SJCRH30 (cell line): ENCODE measurements at regions not wholly inside any gene's neighbourhood (a gene's known extent, or its start where the extent isn't known, plus 50 kb on each side); places are given as distances from the start of the nearest gene placed in this dataset.

Experiments used
- DNase-seq, 2 experiments: peaks; one replicate each; pipeline ENCODE4 v3.0.0-alpha.2; 2015 to 2020
- H3K27ac ChIP-seq: fragments of 250-450 bp; sonication (Bioruptor Pico); 2 replicates; pipeline ENCODE4 v1.5.1; 2020; ENCODE audit warnings: mild to moderate bottlenecking, moderate library complexity
- H3K27me3 ChIP-seq: fragments of 250-450 bp; sonication (Bioruptor Pico); 2 replicates; pipeline ENCODE4 v1.5.1; 2020; ENCODE audit warnings: mild to moderate bottlenecking, moderate library complexity
- H3K36me3 ChIP-seq: fragments of 250-450 bp; sonication (Bioruptor Pico); 2 replicates; pipeline ENCODE4 v1.5.1; 2020; ENCODE audit warnings: mild to moderate bottlenecking, moderate library complexity
- H3K4me1 ChIP-seq: fragments of 250-450 bp; sonication (Bioruptor Pico); 2 replicates; pipeline ENCODE4 v1.5.1; 2020; ENCODE audit warnings: mild to moderate bottlenecking, moderate library complexity
- H3K4me3 ChIP-seq: fragments of 250-450 bp; sonication (Bioruptor Pico); 2 replicates; pipeline ENCODE4 v1.5.1; 2020; ENCODE audit warnings: mild to moderate bottlenecking, moderate library complexity
- H3K9me3 ChIP-seq: fragments of 250-450 bp; sonication (Bioruptor Pico); replicated peaks from 2 replicates; pipeline ENCODE4 v1.5.1; 2020; ENCODE audit warnings: mild to moderate bottlenecking, moderate library complexity

DNA sequence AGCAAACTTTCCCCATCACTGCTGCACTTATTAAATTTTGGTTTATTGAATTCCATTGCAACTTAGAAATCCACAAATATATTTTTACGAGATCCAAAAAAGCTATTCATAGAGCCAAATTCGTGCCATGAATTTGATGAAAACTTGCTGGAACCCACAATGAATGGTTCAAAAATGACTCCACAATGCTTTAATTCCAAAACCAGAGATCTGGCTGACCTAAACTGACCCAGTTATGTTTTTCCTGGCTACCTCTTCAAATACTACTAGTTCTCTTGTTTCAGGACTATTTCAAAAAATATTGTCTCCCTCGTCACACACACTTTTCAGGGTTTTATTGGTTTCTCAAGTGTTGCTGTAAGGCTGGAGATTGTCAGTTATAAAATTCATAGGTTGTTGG is 474.8 kb downstream of the PDGFC start:
- no peaks in the 10 kb centered on the region for H3K9me3 ChIP-seq
- no peaks in the 10 kb centered on the region for H3K36me3 ChIP-seq
- H3K27ac ChIP-seq: no peak overlapping the region
- H3K4me1 ChIP-seq: no peaks in the 10 kb centered on the region
- H3K4me3 ChIP-seq: no peak overlapping the region
- DNase-seq: no peak
- H3K27me3 ChIP-seq: no peaks in the 10 kb centered on the region

DNA sequence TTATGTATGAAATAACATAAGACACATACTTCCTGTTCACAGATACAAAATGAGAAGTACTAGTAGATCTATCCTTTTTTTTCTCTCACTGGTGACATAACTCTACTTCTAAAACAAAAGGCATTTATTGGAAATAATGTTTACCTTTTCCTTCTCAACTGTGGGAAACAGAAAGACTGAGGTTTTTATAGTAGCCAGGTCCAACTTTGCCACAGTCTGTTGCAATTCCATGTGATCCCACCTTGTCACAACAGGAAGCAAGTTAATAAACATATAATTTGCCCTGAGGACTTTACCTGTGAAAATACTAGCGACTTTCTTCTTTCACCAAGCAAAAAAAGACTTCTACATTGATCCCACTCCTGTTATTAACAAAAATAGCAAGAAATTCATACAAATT is 475.8 kb downstream of the PDGFC start:
- Histone ChIP-seq H3K4me1 (no peaks in the 10 kb centered on the region), H3K4me3 (no peak overlapping the region), H3K36me3 (no peaks in the 10 kb centered on the region), H3K27me3 (no peaks in the 10 kb centered on the region), H3K27ac (no peak overlapping the region), H3K9me3 (no peaks in the 10 kb centered on the region)
- DNase-seq: no peak

DNA sequence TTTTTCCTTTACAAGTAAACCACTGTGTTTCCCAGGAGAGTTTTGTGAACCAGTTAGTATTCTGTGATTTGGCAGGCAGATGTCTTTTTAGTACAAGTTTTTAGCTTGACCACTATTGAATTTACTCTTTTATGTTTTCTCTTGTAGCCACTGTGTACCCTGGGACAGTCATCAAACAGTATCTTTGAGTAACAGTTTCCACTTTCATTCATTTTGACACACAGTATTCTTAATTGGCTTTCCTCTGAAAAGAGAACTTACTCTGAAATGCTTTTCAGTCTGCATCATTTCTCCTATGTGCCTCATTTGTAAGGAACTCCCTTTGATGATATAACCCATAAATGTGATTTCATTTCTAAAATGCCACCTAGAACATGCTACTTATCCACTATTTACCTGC is 476.5 kb downstream of the PDGFC start:
- Histone ChIP-seq H3K36me3 (no peaks in the 10 kb centered on the region), H3K4me1 (no peaks in the 10 kb centered on the region), H3K9me3 (no peaks in the 10 kb centered on the region), H3K27ac (no peak overlapping the region), H3K4me3 (no peak overlapping the region), H3K27me3 (no peaks in the 10 kb centered on the region)
- DNase-seq: no peak

DNA sequence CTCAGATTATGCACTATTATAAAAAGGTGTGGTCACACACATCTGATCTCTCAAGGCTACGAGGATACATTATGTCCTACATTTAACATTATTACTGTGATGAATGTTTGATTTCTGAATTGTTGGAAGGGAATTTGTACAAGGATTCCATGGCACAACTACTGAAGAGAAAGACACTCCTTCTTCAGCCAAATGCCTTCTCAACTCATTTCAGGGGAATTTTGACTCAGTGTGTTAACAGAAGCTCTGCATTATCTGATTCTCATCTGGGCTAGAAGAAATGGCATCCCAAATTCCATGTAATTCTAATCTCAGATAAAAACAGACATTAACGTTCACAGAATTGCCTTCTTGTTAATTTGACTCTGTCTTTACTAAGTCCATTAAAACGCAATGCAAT is 477.7 kb downstream of the PDGFC start:
- DNase-seq: no peak
- H3K27me3 ChIP-seq: no peaks in the 10 kb centered on the region
- no peaks in the 10 kb centered on the region for H3K4me1 ChIP-seq
- no peak overlapping the region for H3K27ac ChIP-seq
- no peak overlapping the region for H3K4me3 ChIP-seq
- no peaks in the 10 kb centered on the region for H3K36me3 ChIP-seq
- H3K9me3 ChIP-seq: no peaks in the 10 kb centered on the region

DNA sequence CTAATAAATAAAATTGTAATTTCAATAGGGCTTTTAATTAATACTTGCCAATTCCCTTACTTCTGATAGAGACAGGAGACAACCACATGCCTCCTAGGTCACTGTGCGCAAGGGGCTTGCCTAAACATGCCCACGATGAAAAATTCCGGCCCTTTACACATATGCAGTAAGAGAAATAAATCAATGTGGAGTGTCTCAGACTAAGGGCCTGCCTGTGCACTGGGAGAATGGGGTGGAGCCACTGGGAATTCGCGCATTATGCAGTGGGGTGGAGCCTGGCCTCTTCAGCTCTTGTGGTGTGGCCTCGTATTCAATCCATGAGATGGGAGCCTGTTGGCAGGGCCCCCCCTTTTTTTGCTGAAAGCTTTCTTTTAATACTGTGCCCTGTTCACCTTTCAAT is 484.5 kb downstream of the PDGFC start:
- no peaks in the 10 kb centered on the region for H3K27me3 ChIP-seq
- no peak for DNase-seq
- H3K27ac ChIP-seq: no peak overlapping the region
- H3K4me3 ChIP-seq: no peak overlapping the region
- H3K9me3 ChIP-seq: no peaks in the 10 kb centered on the region
- no peaks in the 10 kb centered on the region for H3K4me1 ChIP-seq
- no peaks in the 10 kb centered on the region for H3K36me3 ChIP-seq

DNA sequence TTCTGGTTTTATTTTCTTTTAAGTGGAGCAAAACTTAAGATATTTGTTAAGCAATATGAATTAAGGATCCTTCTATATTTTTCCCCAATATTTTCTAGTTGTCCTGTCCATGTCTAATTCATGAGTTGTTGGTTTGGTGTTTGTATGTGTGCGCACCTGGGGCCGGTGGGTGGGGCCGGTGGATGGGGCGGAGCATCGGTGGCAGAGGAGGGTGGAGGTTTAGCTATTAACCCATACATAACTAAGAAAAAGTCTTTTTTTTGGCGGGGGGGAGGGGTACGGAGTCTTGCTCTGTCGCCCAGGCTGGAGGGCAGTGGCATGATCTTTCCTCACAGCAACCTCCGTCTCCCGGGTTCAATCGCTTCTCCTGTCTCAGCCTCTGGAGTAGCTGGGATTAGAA is 489.8 kb downstream of the PDGFC start:
- Histone ChIP-seq H3K27ac (no peak overlapping the region), H3K27me3 (no peaks in the 10 kb centered on the region), H3K4me1 (peaks cover under 1% of the 10 kb centered on the region; the same call in 1 of the 2 replicates), H3K9me3 (no peaks in the 10 kb centered on the region), H3K4me3 (no peak overlapping the region), H3K36me3 (no peaks in the 10 kb centered on the region)
- DNase-seq: no peak

DNA sequence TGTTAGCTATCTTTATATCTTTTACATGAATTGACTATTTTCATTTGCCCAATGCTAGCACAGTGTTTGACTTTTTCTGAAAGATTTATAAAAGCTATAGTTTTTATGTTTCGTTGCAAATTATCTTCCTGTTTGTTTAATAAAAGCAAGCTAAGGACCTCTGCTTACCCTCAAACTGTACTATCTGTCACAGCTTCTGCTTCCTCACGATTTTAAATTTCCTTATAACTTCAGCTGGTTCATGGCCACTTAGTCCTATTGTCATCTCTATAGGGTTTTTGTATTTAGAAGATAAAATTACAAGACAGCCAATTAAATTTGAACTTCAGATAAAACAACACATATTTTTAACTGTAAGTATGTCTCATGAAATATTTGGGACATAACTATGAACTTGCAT is 494.0 kb downstream of the PDGFC start:
- H3K4me3 ChIP-seq: no peak overlapping the region
- H3K36me3 ChIP-seq: no peaks in the 10 kb centered on the region
- H3K4me1 ChIP-seq: peaks cover 13% of the 10 kb centered on the region
- no peak for DNase-seq
- H3K27ac ChIP-seq: no peak overlapping the region
- H3K9me3 ChIP-seq: no peaks in the 10 kb centered on the region
- no peaks in the 10 kb centered on the region for H3K27me3 ChIP-seq

DNA sequence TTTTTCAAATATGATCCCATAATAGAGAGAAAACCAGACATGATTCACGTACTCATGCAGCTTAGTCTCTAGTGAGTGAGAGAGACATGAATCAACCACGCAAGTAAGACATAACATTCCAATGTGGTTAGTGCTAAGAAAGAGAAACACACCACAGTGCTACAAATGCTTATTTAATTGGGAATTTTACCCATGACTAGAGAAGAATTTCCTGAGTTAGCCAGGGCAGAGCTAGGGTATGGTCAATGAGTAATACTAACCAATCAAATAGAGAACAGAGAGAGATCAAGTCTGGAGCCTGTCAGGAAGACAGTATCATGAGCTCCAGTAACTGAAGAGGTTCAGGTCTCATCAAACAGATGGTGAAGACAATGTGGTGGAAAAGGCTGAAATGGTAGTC is 495.2 kb downstream of the PDGFC start:
- Histone ChIP-seq H3K4me1 (peaks cover 13% of the 10 kb centered on the region), H3K36me3 (no peaks in the 10 kb centered on the region), H3K27me3 (no peaks in the 10 kb centered on the region), H3K9me3 (no peaks in the 10 kb centered on the region), H3K4me3 (no peak overlapping the region), H3K27ac (peak overlapping the region; percentile 59)
- peak; percentile 13 to 58 for DNase-seq

DNA sequence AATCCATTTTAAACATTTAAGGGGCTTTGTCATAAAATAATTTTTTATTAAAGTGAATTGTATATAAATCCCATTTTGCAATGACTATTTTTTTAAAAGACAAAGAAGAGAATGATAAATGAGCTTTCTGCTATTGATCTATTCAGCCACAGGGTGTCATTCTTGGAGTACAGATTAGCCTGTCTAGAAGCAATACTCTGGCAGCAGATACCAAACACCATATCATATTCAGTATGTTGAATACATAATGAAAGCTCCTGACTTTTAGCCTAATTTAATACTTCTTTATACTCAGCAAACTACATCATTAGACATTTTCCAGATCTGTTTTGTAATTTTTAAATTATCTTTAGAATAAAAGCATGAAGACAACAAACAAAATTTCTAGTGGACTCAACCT is 496.3 kb downstream of the PDGFC start:
- peak; percentile 17 to 63 for DNase-seq
- no peaks in the 10 kb centered on the region for H3K9me3 ChIP-seq
- H3K27me3 ChIP-seq: no peaks in the 10 kb centered on the region
- H3K4me1 ChIP-seq: peaks cover 13% of the 10 kb centered on the region
- peak overlapping the region; percentile 59 for H3K27ac ChIP-seq
- no peaks in the 10 kb centered on the region for H3K36me3 ChIP-seq
- H3K4me3 ChIP-seq: no peak overlapping the region

DNA sequence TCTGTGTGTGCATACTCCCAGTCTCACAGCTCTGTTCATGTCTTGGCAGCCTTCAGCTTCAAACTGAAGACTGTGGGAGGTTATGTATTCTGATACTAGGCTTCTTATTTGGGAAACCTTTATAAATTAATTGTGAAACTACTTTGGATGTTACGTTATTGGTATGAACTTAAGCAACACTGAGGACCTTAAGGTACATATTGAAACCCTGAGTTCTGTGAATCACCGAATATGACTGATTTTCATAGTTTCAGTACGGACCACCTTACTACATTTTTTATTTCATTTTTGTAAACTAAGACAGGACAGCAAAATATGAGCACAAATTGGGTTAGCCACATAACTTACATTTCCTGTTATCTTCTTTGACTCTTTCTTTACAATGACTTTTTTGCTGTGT is 498.4 kb downstream of the PDGFC start:
- no peak for DNase-seq
- H3K9me3 ChIP-seq: no peaks in the 10 kb centered on the region

DNA sequence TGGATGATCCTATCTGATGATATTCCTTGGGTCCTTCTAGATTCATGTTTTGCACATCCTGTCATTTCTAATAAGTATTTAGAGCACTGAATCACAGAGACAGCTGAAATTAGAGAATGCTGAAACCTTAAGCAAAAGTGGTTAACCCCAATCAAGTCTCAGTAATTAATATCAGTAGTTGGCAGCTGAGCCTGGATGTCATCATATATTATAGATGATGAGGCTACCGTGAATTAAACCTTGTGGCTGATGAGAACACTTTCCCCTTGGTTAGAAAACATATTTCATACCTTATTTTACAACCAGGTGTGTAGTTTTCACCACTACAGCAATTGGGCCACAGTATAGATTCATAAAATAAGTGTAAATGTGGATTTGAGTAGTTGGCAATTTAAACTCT is 499.0 kb downstream of the PDGFC start:
- no peaks in the 10 kb centered on the region for H3K36me3 ChIP-seq
- peak in 1 of 2 experiments; percentile 17 for DNase-seq
- peak overlapping the region; percentile 25; the same call in 1 of the 2 replicates for H3K27ac ChIP-seq

More for the DNA sequence above, 498.4 kb downstream of the PDGFC start:
- peaks cover 13% of the 10 kb centered on the region for H3K4me1 ChIP-seq
- H3K27me3 ChIP-seq: no peaks in the 10 kb centered on the region
- no peaks in the 10 kb centered on the region for H3K36me3 ChIP-seq
- peak overlapping the region; percentile 25; the same call in 1 of the 2 replicates for H3K27ac ChIP-seq
- H3K4me3 ChIP-seq: no peak overlapping the region

DNA sequence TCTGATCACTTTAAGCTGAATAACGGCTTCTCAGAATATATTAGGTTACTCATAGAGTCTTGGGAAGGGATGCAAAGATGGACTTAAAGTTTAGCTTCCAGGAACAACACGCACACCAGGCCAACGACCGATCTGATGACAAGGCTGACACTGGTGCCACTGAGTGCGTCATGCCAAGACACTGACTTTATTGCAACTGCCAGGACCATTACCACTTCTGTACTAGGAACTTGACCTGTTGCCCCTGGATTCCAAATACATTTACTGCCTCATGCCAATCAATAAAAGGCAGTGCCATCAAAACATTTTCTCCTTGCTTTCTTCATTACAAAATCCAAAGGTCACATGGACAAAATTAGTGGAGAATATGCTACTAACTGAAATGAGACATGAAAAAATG is 505.9 kb upstream of the CTSO start:
- no peaks in the 10 kb centered on the region for H3K4me1 ChIP-seq
- H3K27me3 ChIP-seq: no peaks in the 10 kb centered on the region
- no peaks in the 10 kb centered on the region for H3K9me3 ChIP-seq
- no peak for DNase-seq
- H3K27ac ChIP-seq: no peak overlapping the region
- H3K36me3 ChIP-seq: no peaks in the 10 kb centered on the region
- H3K4me3 ChIP-seq: no peak overlapping the region

More for the DNA sequence above, 499.0 kb downstream of the PDGFC start:
- H3K27me3 ChIP-seq: no peaks in the 10 kb centered on the region
- no peaks in the 10 kb centered on the region for H3K9me3 ChIP-seq
- H3K4me1 ChIP-seq: peaks cover 13% of the 10 kb centered on the region
- H3K4me3 ChIP-seq: no peak overlapping the region

DNA sequence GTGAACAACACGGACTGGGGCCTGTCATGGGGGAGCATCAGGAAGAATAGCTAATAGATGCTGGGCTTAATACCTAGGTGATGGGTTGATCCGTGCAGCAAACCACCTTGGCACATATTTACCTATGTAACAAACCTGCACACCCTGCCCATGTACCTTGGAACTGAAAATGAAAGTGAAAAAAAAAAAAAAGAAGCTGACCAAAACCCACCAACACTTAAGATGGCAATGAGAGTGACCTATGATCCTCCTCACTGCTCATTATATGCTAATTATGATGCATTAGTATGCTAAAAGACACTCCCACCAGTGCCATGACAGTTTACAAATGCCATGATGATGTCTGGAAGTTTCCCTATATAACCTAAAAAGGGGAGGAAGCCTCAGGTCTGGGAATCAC is 503.2 kb upstream of the CTSO start:
- Histone ChIP-seq H3K27ac (no peak overlapping the region), H3K27me3 (no peaks in the 10 kb centered on the region), H3K36me3 (no peaks in the 10 kb centered on the region), H3K9me3 (no peaks in the 10 kb centered on the region), H3K4me1 (no peaks in the 10 kb centered on the region), H3K4me3 (no peak overlapping the region)
- DNase-seq: no peak

DNA sequence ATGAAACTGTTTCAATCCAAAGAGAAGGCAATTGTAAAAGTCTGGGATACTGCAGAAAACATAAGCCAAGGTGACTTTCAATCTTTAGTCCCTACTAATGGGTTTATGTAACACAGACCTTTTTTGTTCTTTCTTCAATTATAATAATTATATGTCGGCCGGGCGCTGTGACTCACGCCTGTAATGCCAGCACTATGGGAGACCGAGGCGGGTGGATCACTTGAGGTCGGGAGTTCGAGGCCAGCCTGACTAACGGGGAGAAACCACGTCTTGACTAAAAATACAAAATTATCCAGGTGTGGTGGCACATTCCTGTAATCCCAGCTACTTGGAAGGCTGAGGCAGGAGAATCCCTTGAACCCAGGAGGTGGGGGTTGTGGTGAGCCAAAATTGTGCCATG is 489.8 kb upstream of the CTSO start:
- Histone ChIP-seq H3K27ac (no peak overlapping the region), H3K36me3 (no peaks in the 10 kb centered on the region), H3K4me1 (no peaks in the 10 kb centered on the region), H3K27me3 (no peaks in the 10 kb centered on the region), H3K4me3 (no peak overlapping the region), H3K9me3 (no peaks in the 10 kb centered on the region)
- DNase-seq: no peak

DNA sequence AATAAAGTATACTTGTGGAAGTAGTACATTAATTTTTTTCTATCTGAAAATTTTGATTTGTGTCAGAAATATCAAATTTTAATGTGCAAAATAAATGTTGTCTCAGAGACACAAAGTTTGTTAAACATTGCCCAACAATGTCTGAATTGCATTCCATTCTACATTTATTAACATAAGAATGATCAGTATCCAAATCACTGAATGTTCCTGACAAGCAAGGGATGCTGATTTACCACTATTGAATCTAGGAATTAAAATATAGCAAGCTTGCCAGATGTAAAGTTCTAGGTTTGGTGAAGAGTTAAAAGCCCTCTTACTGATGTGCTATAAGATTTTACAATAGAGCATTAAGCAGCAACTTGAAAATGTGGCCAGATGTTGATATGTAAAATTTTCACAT is 489.2 kb upstream of the CTSO start:
- Histone ChIP-seq H3K4me3 (no peak overlapping the region), H3K9me3 (no peaks in the 10 kb centered on the region), H3K27ac (no peak overlapping the region), H3K27me3 (no peaks in the 10 kb centered on the region), H3K4me1 (no peaks in the 10 kb centered on the region), H3K36me3 (no peaks in the 10 kb centered on the region)
- DNase-seq: no peak

DNA sequence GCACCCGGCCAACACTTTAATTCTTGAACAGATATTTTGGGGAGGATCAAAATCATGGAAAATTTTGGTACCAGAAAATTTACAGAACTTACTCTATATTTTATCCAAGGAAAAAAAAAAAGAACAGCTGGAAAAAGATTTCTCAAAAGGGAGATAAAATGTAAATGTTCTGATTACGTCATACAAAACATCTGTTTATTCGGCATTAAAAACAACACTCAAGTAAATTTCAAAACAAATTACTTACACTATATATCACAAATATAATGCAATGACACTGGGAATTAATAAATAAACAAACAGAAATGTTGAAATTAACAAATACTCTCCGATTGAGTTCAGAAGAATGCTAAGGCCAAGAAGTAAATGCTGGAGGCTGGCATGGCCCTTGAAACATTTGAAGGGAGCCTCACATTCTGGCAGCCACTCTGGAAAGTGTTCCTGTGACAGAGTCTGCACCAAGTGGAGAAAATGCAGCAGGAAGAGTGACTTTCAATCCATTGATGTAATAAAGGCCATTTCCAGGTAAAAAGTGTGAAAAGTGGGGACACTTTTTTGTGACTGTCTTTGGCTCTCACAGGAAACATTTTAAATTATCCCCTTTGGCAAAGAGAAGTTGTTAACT is 486.0 kb upstream of the CTSO start:
- Histone ChIP-seq H3K27ac (no peak overlapping the region), H3K4me1 (no peaks in the 10 kb centered on the region), H3K27me3 (no peaks in the 10 kb centered on the region), H3K36me3 (no peaks in the 10 kb centered on the region), H3K9me3 (no peaks in the 10 kb centered on the region), H3K4me3 (no peak overlapping the region)
- no peak for DNase-seq
